NCI-H1092 (cell line): ENCODE measurements at regions not wholly inside any gene's neighbourhood (a gene's known extent, or its start where the extent isn't known, plus 50 kb on each side); places are given as distances from the start of the nearest gene placed in this dataset.
"Not testable (repeated sequence)": the region's sequence is repeated elsewhere in the genome, so short reads cannot be mapped to it uniquely, and the experiment has no call there.

Experiments used
- DNase-seq: peaks from one replicate; lab custom pipeline; 2025; lab: John Stamatoyannopoulos, UW

DNA sequence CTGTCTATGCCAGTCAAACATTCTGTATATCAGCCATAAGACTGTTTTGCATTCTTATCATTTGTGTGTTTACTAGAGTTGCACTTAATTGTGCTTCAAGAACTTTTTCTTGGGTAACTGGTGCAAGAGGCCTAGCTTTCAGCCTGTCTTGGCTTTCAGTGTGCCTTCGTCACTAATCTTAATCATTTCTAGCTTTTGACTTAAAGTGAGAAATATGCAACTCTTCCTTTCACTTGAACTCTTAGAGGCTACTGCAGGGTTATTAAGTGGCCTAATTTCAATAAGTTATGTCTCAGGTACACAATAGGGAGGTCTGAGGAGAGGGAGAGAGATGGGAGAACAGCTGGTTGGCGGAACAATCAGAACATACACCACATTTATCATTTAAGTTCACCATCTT is 62.1 kb upstream of the FAN1 start:
- not testable (repeated sequence) for DNase-seq

DNA sequence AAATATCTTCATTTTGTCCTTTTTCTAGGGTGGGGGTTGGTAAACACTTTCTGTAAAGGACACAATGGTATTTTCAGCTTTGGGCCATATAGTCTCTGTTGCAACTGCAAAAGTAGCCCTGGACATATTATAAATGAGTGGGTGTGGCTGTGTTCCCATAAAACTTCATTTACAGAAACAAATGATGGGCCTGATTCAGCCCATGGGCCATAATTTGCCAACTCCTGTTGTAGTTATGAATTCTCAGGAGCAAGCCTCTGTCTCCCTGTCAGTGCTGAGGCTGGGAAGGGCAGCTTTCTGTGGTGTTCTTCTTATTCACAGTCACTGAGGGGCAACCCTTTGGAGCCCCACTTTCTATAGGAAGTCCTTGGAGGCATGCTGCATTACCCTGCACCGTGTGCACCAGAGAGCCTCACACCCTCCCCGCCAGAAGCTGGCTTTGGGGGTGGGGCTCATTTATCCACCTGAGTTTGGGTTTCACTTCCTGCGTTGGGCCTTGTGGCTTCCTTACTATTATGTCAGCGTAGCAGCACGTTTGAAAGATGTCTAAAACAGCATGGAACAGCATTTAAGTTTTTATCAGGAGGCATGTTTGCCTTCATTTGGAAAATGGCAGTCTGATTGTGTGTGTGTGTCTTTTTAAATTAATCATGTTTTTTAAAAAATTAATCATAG is 60.8 kb upstream of the FAN1 start:
- DNase-seq: not testable (repeated sequence)

DNA sequence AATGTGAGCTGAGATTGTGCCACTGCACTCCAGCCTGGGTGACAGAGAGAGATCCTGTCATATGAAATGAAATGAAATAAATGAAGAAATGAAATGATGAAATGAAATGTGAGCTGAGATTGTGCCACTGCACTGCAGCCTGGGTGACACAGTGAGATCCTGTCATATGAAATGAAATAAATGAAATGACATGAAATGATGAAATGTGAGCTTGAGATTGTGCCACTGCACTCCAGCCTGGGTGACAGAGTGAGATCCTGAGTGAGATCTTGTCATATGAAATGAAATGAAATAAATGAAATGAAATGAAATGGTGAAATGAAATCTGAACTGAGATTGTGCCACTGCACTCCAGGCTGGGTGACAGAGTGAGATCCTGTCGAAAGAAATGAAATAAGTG is 58.2 kb upstream of the FAN1 start:
- not testable (repeated sequence) for DNase-seq
